NCI-H146 treated with DMSO at 0.1 percent for 48 hours (cell line): ENCODE measurements at regions not wholly inside any gene's neighbourhood (a gene's known extent, or its start where the extent isn't known, plus 50 kb on each side); places are given as distances from the start of the nearest gene placed in this dataset.
"Not testable (repeated sequence)": the region's sequence is repeated elsewhere in the genome, so short reads cannot be mapped to it uniquely, and the experiment has no call there.

Experiments
- DNase-seq: peaks from one replicate; lab custom pipeline; 2025; ENCODE audit not compliant: unreplicated experiment; lab: John Stamatoyannopoulos, UW

DNA sequence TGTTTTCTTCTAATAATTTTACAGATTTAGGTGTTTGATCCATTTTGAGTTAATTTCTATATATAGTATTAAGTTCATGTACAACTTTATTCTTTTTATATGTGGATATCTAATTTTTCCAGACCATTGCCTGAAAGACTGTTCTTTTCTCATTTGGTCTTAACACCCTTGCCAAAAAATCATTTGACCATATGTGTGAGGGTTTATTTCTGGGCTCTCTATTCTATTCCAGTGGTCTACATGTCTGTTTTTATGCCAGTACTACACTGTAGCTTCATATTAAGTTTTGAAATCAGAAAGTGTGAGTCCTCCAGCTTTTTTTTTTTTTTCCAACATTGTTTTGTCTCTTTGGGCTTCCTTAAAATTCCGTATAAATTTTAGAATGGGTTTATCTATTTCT, 554.1 kb downstream of the KCNH5 start:
- no peak for DNase-seq

- no peak for DNase-seq
Observed at GRCh38 chr14:62497708-62498107, 547.5 kb downstream of the KCNH5 start.

DNA sequence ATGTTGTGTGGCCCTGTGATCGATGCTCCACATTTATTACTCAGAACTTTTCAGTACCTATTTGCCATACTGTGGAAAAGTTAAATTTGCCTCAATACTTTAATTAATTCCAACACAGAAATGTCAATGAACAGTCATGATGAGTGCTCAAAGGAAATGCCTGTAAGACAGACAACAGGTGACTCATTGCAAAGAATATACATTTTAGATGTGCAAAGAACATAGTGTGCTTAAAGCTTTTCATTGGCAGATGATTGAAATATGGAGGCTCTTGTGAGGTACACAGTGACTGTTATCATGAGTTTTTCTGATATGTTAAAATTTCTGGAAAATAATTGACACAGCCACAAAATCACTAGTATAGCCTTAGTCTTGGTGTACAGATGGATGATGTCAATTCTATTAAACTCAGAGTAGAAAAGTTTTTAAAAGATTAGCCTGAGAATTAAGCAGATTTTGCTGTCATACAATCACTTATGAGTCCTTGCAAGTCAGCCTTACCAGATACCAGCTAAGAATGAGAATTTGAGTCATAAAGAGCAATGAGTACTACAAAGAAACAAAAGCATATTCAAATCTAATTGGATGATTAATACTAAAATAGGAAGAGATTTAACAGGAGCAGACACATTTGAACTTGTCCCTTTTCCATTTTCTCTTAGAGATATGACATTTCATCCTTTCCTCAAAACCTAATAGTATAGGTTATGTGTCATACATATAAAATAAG, 544.1 kb downstream of the KCNH5 start:
- no peak for DNase-seq

DNA sequence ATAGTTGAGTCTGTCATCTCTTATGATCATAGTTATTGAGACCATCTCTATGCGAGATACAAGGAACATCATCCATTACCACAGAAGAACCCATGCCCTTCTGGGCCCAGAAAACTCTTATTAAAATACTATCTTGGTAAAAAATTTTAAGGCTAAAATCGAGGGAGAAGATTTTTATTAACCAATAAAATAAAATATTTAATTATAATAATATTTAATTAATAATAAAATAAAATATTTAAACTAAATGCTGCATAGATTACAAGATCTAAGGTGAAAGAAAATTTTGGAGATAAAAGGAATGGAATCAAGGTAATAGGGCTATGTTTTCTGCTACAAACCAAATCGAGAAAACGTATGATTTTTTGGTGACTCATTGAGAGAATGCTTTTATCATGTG, 540.2 kb downstream of the KCNH5 start:
- DNase-seq: no peak

DNA sequence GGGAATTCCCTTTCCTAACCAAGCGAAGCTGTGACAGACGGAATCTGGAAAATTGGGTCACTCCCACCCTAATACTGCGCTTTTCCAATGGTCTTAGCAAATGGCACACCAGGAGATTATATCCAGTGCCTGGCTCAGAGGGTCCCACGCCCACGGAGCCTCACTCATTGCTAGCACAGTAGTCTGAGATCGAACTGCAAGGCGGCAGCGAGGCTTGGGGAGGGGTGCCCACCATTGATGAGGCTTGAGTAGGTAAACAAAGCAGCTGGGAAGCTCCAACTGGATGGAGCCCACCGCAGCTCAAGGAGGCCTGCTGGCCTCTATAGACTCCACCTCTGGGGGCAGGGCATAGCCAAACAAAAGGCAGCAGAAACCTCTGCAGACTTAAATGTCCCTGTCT, 523.9 kb downstream of the KCNH5 start:
- DNase-seq: not testable (repeated sequence)

GRCh38 chr14:62528296-62528695, 517.0 kb downstream of the KCNH5 start:
- no peak for DNase-seq

GRCh38 chr14:62532181-62532580, 513.1 kb downstream of the KCNH5 start:
- no peak for DNase-seq

- DNase-seq: no peak
Observed at GRCh38 chr14:62546862-62547474, 498.3 kb downstream of the KCNH5 start.

- DNase-seq: no peak
Observed at GRCh38 chr14:62557416-62557815, 487.8 kb downstream of the KCNH5 start.

DNA sequence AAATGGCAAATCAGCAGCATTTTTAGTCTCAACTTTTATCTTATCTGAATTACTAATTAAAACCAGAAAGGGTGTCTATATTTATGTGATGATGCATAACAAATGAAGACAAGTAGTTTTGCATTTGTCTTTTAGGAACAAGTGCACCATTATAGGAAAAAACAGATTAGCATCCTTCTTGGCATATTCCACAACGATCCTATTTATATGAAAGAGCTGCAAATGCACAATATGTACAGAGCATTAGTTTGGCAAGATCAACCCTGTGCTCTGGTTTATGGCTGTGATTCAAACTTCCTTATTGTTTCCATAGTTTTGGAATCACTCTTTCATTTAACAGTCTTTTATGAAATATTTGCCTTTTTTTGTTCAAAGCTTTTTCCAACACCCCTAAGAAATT, 486.8 kb downstream of the KCNH5 start:
- no peak for DNase-seq

- no peak for DNase-seq
Observed at GRCh38 chr14:62585247-62585646, 460.0 kb downstream of the KCNH5 start.

DNA sequence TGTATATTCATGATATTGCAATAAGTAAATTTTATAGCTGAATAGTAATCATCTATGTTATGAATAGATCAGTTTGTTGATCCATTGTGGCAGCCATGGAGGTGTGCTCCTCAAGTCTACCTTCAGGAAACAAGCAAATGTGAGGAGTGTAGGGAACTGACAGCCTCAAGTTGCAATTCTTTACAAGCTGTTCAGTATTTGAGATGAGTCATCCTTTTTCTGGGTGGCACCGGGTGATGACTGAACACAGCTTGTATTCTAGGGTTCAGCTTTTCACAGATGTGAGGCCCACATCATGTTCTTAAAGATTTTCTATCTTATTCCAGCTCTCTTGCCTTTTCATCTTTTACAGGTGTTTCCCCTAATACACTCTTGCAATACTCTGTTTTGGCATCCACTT, 452.4 kb downstream of the KCNH5 start:
- DNase-seq: no peak

DNA sequence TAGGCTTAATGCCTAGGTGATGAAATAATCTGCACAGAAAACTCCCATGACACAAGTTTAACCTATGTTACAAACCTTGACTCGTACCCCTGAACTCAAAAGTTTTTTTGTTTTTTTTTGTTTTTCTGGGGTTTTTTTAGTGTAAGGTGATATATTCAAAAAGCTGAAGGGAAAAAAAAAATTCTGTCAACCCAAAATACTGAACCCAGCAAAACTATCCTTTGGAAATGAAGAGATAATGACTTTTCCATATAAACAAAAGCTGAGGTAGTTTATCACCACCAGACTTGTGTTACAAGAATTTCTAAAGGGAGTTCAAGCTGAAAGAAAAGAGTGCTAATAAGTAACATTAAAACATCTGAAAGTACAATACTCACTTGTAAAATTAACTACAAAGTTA, 448.1 kb downstream of the KCNH5 start:
- DNase-seq: no peak

- no peak for DNase-seq
Observed at GRCh38 chr14:62599616-62600385, 445.5 kb downstream of the KCNH5 start.

DNA sequence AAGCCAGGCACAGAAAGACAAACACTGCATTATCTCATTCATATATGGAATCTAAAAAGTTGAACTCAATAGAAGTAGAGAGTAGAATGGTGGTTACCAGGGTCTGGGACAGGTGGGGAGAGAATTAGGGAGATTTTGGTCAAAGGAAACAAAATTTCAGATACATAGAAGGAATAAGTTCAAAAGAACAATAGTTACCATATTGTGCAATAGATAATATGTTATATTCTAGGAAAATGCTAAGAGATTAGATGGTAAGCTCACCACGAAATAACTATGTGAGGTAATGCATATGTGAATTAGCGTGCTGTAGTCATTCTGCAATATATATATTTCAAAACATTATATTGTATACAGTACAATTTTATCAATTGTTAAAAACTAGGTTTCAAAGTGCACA, 442.5 kb downstream of the KCNH5 start:
- DNase-seq: no peak

GRCh38 chr14:62604524-62604923, 440.7 kb downstream of the KCNH5 start:
- peak; percentile 46 for DNase-seq

DNA sequence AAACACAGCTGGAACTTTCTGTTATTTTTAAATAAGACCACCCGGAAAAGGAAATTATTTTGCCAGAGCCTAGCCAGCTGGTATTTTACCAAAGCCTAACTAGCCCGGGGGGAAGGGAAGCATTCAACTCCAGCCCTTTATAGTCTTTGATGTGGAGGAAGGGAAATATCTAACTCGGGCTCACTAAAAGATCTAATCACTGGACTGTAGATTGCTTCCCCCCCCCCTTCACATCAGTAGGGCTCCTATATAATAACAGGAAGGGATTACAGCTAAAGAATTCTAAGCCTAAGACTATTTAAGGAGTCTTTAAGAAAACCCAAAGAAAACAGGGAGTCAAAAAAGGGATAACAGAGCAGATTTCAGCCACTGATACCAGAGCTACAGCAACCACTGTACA, 431.1 kb downstream of the KCNH5 start:
- DNase-seq: no peak

DNA sequence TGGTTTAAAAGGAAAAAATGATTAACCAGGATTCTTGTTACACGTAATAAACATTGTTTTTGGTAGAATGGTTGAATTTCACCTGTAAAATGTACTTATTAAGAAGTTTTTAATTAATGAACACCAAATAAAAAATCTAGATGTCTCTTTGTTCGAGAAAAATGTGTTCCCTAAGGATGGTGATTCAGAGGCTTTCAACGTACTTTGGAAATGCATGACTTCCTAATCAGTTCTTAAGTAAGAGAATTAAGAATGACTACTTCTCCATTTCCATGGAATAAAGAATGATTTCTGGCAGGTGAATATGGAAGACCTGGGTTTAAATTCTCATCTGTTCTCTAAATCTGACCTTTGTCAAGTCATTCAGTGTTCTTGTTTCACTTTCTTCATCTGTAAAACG, 428.6 kb downstream of the KCNH5 start:
- no peak for DNase-seq

DNA sequence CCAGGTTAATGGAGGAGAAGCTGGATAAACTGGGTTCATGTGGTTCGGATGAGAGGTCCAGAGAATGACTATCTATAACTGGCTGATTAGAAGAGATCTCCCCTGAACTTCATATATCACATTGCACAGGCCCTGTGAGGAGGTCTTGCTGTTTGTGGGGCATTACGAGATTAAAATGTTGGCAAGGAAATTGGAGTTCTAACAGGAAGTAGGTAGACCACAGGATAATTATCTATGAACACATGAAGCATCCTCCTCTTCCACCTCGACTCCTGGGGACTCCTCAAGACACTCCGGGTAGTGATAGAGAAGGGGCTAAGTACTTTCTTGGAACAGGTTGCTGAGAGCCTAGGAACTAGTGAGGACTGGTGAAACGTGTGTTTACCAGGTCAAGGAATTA, 418.8 kb downstream of the KCNH5 start:
- no peak for DNase-seq

DNA sequence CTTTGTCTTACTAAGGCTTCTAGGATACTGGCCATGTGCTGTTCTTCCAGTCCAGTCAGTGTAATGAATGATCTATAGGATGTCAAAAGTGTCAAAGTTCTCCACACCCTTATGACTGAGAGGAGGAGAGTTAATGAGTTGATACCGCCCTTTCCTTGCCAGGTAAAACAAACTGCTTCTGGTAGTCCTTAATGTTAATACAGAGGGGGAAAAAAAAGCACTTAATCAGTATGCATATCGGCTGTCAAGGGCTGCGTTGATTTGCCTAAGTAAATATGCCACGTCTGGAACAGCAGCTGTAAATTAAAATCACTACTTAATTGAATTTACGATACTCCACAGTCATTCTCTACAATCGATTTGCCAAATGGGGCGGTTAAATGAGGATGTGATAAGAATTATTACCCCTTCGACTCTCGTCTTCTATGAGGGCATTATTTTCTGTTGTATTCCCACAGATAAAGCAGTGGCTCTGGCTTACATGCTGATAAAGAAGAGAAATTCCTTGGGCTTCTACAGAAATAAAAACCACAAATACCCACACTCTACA, 416.0 kb downstream of the KCNH5 start:
- DNase-seq: no peak

- no peak for DNase-seq
Observed at GRCh38 chr14:62631176-62631575, 414.1 kb downstream of the KCNH5 start.

GRCh38 chr14:62632771-62633170, 412.5 kb downstream of the KCNH5 start:
- no peak for DNase-seq
